GM21723 (cell line): ENCODE measurements at regions not wholly inside any gene's neighbourhood (a gene's known extent, or its start where the extent isn't known, plus 50 kb on each side); places are given as distances from the start of the nearest gene placed in this dataset.
A peak's percentile ranks its signal among the peaks of the same experiment; 100 is the strongest.
"Not testable (repeated sequence)": the region's sequence is repeated elsewhere in the genome, so short reads cannot be mapped to it uniquely, and the experiment has no call there.

Experiments
- ATAC-seq: cut with Tn5 transposase; IDR thresholded peaks from one replicate; pipeline ENCODE4 v1.9.1; 2021; ENCODE audit warnings: mild to moderate bottlenecking, moderate library complexity; ENCODE audit not compliant: unreplicated experiment

GRCh38 chr4:64857198-64857597 lies 447.9 kb upstream of the TECRL start:
- ATAC-seq, result no peak

- ATAC-seq, result no peak
Observed at GRCh38 chr4:64846417-64846816, 437.2 kb upstream of the TECRL start.

DNA sequence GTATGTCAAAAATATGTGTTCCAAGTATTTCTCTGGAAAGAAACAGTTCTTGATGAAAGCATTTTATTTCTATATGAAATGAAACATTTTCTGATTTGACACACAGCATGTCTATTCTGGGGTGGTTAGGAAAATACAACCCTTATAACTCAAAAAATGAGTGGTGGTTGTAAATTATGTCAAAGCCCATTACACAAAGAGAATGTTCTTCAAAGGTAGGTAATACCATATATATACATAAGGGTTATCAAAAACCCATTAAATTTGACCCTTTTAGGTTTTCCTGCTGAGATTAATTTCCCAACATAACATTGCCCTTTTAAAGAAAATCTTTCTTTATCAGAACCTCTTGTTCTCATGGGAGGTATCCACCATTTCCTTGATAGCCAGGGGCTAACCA lies 420.5 kb upstream of the TECRL start:
- ATAC-seq, result no peak

- ATAC-seq, result no peak
Observed at GRCh38 chr4:64824591-64824990, 415.3 kb upstream of the TECRL start.

GRCh38 chr4:64822405-64822804 lies 413.2 kb upstream of the TECRL start:
- no peak for ATAC-seq

DNA sequence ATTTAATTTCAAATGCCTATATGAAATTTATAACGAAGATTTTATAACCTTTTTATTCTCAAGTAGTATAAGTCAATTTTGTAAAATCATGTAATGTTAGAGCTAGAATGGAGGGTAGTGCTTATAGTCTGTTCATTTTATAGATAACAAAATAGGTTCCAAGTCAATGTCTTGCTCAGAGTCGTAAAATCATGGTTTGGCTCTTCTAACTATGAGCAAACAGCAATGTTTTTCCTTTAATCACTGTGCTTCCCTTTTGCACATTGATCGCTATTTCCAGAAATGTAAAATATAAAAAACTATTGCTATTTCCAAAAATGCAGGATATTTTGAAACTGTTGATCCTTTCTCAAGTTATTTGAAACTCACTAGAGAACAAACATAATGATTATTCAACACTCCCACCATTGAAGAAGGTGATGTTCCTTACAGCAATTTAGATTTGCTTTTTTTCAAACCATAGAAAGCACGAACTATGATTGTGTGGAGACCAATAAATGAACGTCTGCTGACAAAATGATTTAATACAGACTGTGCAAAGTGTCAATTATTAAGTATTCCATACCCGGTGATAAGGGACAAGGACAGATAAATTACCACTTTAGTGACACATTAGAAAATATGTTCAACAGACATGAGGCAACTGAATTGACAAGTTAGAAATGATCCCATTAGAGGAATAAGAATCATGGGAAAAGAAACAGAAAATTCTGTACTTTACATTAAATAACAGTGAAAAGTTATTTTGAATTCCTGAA lies 412.1 kb upstream of the TECRL start:
- no peak for ATAC-seq

GRCh38 chr4:64814616-64815015 lies 405.4 kb upstream of the TECRL start:
- ATAC-seq, result no peak

GRCh38 chr4:64807821-64808220 lies 398.6 kb upstream of the TECRL start:
- no peak for ATAC-seq

- no peak for ATAC-seq
Observed at GRCh38 chr4:64799751-64800150, 390.5 kb upstream of the TECRL start.

DNA sequence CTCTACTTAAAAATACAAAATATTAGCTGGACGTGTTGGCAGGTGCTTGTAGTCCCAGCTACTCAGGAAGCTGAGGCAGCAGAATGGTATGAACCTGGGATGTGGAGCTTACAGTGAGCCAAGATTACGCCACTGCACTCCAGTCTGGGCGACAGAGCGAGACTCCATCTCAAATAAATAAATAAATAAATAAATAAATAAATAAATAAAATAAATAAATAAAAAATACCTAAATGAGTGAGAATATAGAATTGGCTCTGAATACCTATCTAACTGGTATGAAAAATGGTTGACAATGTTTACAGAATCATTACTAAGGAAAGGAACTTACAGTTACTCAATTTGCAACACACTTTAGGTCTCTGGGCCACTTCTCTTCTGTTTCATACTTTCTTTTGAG lies 389.6 kb upstream of the TECRL start:
- ATAC-seq, result not testable (repeated sequence)

DNA sequence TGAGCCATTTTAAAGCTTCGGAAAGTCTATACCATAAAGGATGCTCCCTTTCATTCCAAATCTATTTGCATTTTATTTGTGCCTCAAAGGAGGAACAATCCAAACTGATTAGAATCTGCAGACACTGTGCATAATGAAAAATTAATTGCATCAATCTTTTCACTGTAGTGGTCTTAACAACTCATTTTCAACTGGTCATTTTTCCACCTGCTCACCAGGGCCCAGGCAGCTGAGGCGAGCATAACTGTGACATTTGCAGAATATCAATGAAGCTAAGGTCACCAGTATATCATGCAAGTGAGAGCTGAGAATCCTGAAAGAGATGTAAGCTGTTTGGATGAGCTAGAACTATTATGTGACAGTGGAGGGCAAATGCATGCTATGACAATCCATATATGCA lies 387.3 kb upstream of the TECRL start:
- no peak for ATAC-seq

DNA sequence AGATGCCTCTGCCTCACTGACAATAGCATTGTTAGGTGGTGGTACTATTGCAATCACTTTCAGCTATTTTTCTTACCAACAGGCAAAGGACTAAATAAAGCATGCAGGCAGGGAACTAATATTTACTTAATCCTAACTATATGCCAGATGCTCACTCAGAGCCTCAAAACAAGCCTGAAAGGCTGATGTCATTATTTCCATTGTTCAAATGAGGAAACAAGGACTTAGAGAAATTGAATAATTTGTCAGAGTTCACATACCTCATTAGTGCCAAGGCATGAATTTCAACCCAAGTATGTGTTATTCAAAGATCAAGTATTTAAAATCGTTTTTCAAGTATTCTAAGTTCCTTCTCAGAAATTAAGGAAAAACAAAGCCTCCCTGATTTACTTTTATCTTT lies 374.9 kb upstream of the TECRL start:
- no peak for ATAC-seq

- ATAC-seq, result peak; percentile 61
Observed at GRCh38 chr4:64781737-64782326, 372.6 kb upstream of the TECRL start.

GRCh38 chr4:64780664-64781063 lies 371.4 kb upstream of the TECRL start:
- ATAC-seq, result no peak

GRCh38 chr4:64777286-64777685 lies 368.0 kb upstream of the TECRL start:
- no peak for ATAC-seq

DNA sequence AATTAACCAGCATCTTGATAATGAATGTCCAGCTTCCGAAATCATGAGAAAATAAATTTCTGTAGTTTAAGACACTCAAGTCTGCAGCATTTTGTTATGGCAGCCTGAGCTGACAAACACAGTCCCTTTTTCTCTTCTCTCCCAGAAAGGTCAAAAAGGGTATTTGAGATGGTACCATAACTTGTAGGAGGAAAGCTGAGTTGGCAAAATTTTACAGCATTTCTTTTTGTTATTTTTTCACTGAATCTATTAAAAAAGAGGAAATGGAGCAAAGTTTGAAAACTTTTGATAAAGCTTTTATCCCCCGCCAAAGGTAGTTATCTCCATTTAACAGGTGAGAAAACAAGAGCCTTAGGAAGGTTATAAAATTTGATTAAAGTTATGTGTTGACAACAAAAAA lies 367.6 kb upstream of the TECRL start:
- ATAC-seq, result no peak

GRCh38 chr4:64774626-64775025 lies 365.4 kb upstream of the TECRL start:
- no peak for ATAC-seq

GRCh38 chr4:64771149-64771548 lies 361.9 kb upstream of the TECRL start:
- ATAC-seq, result no peak

GRCh38 chr4:64767547-64767946 lies 358.3 kb upstream of the TECRL start:
- ATAC-seq, result no peak

DNA sequence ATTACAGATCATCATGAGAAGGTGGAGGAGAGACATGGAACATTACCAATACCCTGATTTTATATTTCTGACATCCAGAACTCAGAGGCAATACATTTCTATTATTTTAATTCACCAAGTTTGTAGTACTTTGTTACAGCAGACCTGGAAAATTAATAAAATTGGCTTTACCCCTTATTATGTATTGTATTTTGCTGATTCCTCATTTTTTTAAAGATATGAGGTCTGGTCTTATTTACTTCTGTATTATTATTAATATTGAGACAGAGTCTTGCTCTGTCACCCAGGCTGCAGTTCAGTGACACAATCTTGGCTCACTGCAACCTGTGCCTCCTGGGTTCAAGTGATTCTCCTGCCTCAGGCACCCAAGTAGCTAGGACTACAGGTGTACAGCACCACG lies 357.3 kb upstream of the TECRL start:
- ATAC-seq, result no peak

- ATAC-seq, result no peak
Observed at GRCh38 chr4:64756016-64756415, 346.8 kb upstream of the TECRL start.

DNA sequence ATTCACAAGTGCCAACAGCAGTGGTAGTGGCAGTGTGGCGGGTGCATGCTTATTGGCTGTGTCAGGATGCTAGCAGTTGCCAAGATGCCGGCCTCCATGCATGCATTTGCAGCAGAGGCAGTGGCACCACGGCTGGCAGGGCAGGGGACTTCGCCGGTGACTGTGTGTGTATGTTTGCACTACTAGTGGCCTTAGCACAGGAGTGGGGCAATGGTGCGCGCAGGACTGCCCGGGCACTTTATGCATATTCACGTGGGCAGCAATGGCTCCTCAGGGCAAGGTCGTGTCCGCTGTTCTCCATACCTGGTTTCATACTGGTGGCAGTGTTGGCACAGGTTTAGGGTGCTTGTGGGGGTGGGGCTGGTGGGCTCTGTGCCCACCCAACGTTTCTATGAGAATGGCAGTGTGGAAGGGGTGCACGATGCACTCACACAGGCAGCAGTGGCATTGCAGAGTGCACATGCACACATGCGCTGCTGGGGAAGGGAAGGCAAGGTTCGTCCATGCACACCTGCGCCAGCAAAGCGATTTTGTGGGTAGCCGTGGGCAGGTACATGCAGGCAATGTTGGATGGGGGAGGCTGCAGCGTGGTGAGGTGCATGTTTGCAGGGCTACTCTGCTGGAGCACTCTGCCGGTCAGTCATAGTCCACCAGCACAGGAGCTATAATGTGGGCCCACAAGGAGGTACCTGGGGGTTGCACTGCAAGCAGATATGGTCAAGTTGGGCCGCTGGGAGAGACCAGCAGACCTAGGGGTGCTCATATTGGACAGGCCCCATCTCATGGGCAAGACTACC lies 338.9 kb upstream of the TECRL start:
- no peak for ATAC-seq
